SK-N-MC (cell line): ENCODE measurements at regions not wholly inside any gene's neighbourhood (a gene's known extent, or its start where the extent isn't known, plus 50 kb on each side); places are given as distances from the start of the nearest gene placed in this dataset.

ENCODE experiments used
- EZH2 ChIP-seq: fragments of 200-600 bp; sonication (generic); IDR thresholded peaks from one replicate; pipeline ENCODE4 v1.6.1; 2017; ENCODE audit warnings: antibody characterized with exemption
- FOXP2 ChIP-seq: optimal IDR thresholded peaks from 2 replicates; pipeline ENCODE3; 2011; ENCODE audit warnings: mild to moderate bottlenecking, moderate library complexity; ENCODE audit not compliant: insufficient read depth; ENCODE audit errors: extremely low read length, control extremely low read depth
- POLR2AphosphoS5 ChIP-seq: IDR thresholded peaks from 2 replicates; pipeline ENCODE4 v1.6.1; 2012; ENCODE audit warnings: mild to moderate bottlenecking, low read depth, low read length, borderline replicate concordance

GRCh38 chr9:115923903-115924668 lies 229.5 kb upstream of the PAPPA start:
- TF ChIP-seq EZH2 (no peak), POLR2AphosphoS5 (no peak), FOXP2 (no peak)
